ENCODE measurements at regions not wholly inside any gene's neighbourhood (a gene's known extent, or its start where the extent isn't known, plus 50 kb on each side); places are given as distances from the start of the nearest gene placed in this dataset.

DNA sequence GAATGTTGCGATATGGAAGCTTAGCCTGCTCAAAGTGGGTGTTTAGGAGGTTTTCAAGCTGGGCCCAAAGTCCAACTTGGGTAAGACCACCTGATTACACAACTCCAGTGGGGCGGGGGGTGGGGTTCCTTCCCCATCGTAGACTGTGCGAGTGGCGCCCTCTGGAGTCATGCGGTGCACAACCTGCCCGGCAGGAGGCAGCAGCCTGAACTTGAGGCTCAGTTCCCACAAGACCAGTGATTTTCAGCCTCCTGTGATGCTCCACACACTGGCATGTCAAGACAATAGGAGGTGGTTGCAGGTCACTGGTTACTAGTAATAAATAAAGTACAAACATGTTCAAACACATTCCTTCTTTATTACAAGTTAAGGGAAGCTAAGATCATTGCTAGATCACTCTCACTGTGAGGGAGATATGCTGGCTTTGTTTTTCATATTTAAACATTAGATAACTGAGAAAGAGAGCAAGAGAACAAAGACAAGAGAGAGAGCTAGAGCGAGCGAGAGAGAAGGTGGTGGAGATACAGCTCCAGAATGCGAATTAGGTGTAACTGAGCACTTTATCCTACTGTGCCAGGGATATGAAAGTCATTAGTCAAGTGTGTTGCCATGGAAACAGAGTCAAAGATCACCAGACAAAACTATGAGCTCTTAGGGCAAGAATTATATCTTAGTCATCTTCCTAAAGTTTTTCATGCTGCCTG, 97.4 kb upstream of the BMPER start:
- DNase-seq, result peak in 2 of 51 donors; percentile 4 to 8

DNA sequence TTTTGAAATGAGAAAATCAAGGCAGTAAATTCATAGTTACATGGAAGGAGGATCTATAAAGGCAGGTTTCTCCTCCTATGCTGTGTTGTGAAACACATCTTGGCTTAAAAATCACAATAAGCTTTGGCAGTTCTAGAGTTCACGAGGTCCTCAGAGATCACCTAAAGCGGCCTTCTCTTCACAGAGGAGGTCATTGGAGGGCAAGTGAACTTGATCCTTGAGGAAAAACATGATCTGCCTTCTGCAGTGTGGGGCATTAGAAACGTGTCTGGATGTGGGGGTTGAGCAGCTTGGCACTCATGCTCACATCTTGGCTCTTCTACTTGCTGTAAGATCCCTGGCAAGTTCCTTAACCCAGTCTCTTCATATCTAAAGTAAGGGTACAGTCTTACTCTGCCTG, 96.1 kb upstream of the BMPER start:
- DNase-seq, result no peak

DNA sequence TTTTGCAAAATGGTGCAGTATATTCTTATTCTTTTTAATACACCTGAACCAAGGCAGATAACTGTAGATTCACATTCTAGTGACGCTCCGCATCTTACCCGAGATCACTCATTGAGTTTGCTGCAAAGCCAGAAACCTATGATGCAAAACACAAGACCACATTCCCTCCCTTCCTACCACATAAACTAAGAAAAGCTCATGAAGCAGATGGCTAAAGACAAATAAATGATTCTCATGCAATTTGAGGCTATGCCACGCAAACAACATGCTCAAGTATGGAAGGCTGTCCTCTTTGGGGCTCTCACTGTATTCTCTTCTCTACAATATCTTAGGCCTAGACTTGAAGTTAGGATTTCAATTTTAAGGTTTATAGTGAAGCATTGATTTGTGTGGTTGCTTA, 95.0 kb upstream of the BMPER start:
- no peak for DNase-seq

DNA sequence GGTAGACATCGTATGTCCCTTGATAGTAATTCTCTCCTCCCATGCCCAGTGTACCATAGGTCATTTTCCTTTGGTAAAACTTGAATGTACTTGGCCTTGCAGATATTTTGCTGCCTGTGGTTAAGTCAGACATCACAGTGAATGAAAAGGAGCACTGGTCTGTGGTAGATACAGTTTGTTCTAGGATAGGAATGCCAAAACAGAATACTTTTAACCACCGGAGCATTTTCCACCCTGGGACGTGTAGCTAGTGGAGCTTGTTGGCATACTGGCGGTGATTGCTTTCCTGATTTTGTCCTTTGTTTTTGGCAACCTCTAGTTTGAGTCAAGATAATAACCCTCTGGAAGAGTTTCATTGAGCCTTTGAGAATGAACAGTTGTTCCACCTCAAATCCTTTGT, 92.0 kb upstream of the BMPER start:
- DNase-seq, result no peak

- DNase-seq, result no peak
These were observed 90.9 kb upstream of the BMPER start for GRCh38 chr7:33814400-33814799.

DNA sequence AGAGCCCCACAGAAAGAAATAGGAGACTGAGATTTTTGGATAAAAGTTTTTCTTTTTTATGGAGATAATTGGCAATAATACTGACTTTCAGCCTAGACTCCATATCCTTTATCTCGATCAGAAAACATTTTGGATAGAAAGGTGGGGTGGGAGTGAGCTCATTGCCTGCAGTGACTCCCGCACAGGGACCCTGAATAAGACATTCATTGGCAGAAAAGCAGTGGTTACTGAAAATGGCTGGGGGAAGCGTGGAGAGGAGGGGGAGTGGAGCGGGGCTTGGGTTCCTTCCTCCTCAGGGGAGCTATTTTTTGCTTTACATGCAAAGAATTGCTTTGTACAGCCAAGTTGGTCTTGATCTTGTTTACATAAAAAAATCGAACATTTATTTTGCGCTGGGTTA, 90.4 kb upstream of the BMPER start:
- DNase-seq, result no peak

DNA sequence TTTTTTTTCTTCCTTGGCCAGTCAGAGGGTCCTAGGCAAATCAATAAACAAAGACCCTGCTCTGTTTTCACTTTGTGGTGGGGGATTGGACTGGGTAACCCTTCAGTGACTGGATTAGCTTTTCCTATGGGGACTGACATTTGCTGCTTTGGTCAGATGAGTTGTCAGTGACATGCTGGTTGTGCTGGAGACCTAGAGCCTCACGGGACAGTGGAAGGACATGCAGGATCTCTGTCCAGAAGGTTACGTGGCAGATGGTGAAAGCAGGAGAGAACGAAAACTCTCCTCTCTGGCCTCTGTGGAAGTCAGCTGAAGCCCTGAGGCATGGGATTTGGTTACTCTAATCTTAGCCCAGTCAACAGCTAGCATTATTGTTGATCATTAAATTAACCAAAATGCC, 90.0 kb upstream of the BMPER start:
- DNase-seq, result no peak

GRCh38 chr7:33816106-33816505, 89.2 kb upstream of the BMPER start:
- no peak for DNase-seq

DNA sequence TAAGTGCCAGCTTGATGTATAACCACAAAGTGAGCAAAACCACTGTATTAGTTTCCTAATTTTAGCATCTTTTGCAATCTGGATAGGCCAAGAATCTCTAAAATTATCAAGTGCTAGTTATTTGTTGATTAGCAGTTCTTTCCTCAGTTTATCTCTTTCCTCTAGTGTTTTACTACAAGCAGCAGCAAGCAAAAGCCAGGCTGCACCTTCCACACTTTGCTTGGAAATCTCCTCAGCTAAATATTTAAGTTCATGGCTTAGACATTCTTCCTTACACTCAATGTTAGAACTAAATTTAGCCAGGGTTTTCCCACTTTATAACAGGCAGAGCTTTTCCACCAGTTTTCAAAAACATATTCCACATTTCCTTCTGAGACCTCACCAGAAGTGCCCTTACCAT, 85.7 kb upstream of the BMPER start:
- no peak for DNase-seq

DNA sequence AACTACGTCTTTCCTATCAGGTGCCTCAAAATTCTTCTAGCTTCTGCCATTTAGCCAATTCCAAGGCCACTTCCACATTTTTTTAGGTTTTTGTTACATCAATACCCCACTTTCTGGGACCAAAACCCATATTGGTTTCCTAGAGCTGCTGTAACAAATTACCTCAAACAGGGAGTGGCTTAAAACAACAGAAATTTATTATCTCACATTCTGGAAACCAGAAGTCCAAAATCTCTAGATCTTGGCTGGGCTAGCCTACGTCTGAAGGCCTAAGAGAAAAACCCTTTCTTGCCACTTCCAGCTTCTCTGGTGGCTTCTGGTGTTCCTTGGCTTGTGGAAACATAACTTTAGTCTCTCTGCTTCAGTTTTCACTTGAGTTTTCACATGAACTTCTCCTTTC, 85.1 kb upstream of the BMPER start:
- no peak for DNase-seq

DNA sequence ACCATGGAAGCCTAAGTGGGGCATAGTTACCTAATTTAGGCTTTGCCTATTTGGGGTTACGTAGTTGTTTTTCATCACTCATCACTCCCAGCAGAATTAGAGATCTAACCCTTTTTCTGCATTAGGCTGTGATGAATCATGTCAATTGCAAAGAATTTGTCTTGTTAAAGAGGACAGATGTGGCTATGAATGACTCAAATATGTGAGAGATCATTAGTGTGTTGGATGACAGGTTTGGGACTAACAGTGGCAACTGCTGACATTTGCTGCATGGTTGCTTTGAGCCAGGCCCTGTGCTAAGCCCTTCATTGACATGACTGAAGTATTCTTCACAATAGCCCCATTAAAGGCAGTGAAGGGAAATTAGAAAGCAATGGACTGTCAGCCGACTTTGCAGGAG, 83.4 kb upstream of the BMPER start:
- DNase-seq, result no peak

- DNase-seq, result no peak
These were observed 81.4 kb upstream of the BMPER start for GRCh38 chr7:33823913-33824312.

GRCh38 chr7:33824911-33825459, 80.4 kb upstream of the BMPER start:
- no peak for DNase-seq

- no peak for DNase-seq
These were observed 79.7 kb upstream of the BMPER start for GRCh38 chr7:33825644-33826043.

GRCh38 chr7:33829536-33829935, 75.8 kb upstream of the BMPER start:
- no peak for DNase-seq

DNA sequence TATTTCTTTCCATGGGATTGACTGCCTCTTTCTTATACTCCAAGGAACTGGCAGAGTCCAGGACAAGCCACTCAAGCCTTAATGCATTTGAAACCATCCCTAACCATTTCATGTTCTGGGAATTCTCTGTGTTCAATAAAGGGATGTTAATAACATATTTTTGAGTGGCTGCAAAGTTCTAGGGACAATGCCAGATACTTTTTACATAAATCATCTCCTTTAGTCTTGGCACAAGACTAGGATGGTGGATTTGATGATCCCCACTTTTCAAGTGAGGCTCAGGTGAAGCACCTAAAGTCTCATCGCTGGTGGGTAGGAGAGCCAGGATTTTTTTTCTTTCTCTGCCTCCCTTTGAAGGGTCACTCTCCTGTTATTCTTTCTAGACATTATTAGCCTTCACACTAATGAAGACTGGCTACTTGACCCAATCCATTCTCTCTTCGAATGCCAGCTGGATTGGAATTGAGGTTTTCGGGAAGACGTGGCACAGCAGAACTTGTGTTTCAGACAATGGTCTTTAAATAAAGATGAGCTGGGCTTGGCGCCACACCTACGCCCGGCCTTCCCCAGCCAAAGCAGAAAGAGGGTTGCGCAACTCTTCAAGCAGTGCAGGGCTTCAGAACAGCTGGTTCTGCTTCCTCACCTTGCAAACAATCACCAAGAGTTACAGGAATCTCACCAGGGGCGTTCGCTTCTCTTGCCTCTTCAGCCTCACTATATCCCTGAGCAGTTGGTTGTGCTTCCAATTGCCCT, 73.8 kb upstream of the BMPER start:
- DNase-seq, result no peak

GRCh38 chr7:33832271-33832721, 73.0 kb upstream of the BMPER start:
- no peak for DNase-seq

GRCh38 chr7:33836797-33837355, 68.5 kb upstream of the BMPER start:
- DNase-seq, result no peak

- no peak for DNase-seq
These were observed 67.9 kb upstream of the BMPER start for GRCh38 chr7:33837356-33837851.

GRCh38 chr7:33841031-33841430, 64.3 kb upstream of the BMPER start:
- no peak for DNase-seq

DNA sequence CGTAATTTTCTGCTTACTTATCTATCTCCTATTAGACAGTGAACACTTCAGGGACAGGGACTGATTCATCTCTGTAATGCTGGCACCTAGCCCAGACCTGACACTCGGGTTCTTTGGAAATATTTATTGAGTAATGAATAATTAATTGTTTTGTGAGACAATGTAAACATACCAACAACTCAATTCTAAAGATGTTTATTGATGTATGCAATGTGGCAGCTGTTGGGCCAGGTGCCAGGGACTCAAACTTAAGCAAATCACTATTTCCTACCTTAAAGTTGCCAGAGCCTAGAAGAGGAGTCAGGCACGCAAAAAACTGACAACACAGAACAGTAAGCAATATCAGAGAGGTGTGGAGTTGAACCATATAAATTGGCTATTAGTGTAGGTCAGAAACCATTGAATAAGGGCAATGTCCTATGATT, 63.6 kb upstream of the BMPER start:
- DNase-seq, result peak in 2 of 51 donors; percentile 3 to 14

DNA sequence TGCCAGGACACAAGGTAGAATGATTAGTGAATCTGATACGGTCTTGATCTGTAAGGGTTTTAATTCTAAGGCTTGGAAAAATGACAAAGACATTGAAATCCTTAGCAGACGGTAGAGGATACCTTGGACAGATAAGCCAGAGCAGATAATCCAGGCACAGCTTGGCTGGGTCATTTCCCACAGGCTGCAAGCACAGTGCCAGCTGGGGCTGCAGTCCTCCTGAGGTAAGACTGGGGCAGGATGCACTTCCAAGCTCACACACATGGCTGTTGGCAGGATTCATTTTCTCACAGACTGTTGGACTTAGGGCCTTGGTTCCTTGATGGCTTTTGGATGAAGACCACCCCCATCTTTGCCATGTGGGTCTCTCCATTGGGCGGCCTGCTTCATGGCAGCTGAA, 63.2 kb upstream of the BMPER start:
- no peak for DNase-seq
